Epithelial cell of proximal tubule (primary cell): ENCODE measurements at regions not wholly inside any gene's neighbourhood (a gene's known extent, or its start where the extent isn't known, plus 50 kb on each side); places are given as distances from the start of the nearest gene placed in this dataset.

Experiments used
- DNase-seq: peaks from one replicate; pipeline ENCODE4 v3.0.0-alpha.2; 2011; ENCODE audit warnings: low read depth
- H3K4me3 ChIP-seq: 2 replicates; pipeline ENCODE4 v1.5.1; 2011; ENCODE audit warnings: low read depth, mild to moderate bottlenecking, low read length
- CTCF ChIP-seq: conservative IDR thresholded peaks from 2 replicates; pipeline ENCODE4 v1.5.1; 2012; ENCODE audit warnings: low read depth, mild to moderate bottlenecking, low read length

GRCh38 chr1:239800861-239801260 lies 290.8 kb upstream of the FMN2 start:
- no peak overlapping the region for H3K4me3 ChIP-seq
- no peak for TF ChIP-seq CTCF
- no peak for DNase-seq

- TF ChIP-seq CTCF, result no peak
- DNase-seq, result no peak
- no peak overlapping the region for H3K4me3 ChIP-seq
Observed at GRCh38 chr1:239802275-239802674, 289.4 kb upstream of the FMN2 start.

GRCh38 chr1:239803781-239804180 lies 287.9 kb upstream of the FMN2 start:
- DNase-seq, result no peak

GRCh38 chr1:239804266-239804665 lies 287.4 kb upstream of the FMN2 start:
- no peak for DNase-seq
- H3K4me3 ChIP-seq, result no peak overlapping the region
- no peak for TF ChIP-seq CTCF

More at GRCh38 chr1:239803781-239804180, 287.9 kb upstream of the FMN2 start:
- H3K4me3 ChIP-seq, result no peak overlapping the region
- TF ChIP-seq CTCF, result no peak

GRCh38 chr1:239805042-239805441 lies 286.6 kb upstream of the FMN2 start:
- no peak overlapping the region for H3K4me3 ChIP-seq
- no peak for DNase-seq
- no peak for TF ChIP-seq CTCF

GRCh38 chr1:239805851-239806772 lies 285.6 kb upstream of the FMN2 start:
- H3K4me3 ChIP-seq, result no peak overlapping the region
- TF ChIP-seq CTCF, result no peak
- DNase-seq, result no peak

GRCh38 chr1:239806897-239807296 lies 284.8 kb upstream of the FMN2 start:
- H3K4me3 ChIP-seq, result no peak overlapping the region
- no peak for TF ChIP-seq CTCF
- no peak for DNase-seq
